ENCODE measurements at regions not wholly inside any gene's neighbourhood (a gene's known extent, or its start where the extent isn't known, plus 50 kb on each side); places are given as distances from the start of the nearest gene placed in this dataset.
"Not testable (repeated sequence)": the region's sequence is repeated elsewhere in the genome, so short reads cannot be mapped to it uniquely, and the experiment has no call there.

- DNase-seq (ENCODE audit: low read depth): no peak
Observed at GRCh38 chr4:84286048-84286447, 213.0 kb downstream of the NKX6-1 start.

- DNase-seq (ENCODE audit: low read depth): peak; percentile 5
Observed at GRCh38 chr4:84279678-84280077, 219.4 kb downstream of the NKX6-1 start.

GRCh38 chr4:84277923-84278322 is 221.2 kb downstream of the NKX6-1 start:
- no peak for DNase-seq (ENCODE audit: low read depth)

GRCh38 chr4:84276752-84277151 is 222.3 kb downstream of the NKX6-1 start:
- DNase-seq (ENCODE audit: low read depth): no peak

GRCh38 chr4:84269536-84270044 is 229.5 kb downstream of the NKX6-1 start:
- no peak for DNase-seq (ENCODE audit: low read depth)

GRCh38 chr4:84264652-84265051 is 234.4 kb downstream of the NKX6-1 start:
- DNase-seq (ENCODE audit: low read depth): no peak

GRCh38 chr4:84263415-84263814 is 235.7 kb downstream of the NKX6-1 start:
- DNase-seq (ENCODE audit: low read depth): no peak

GRCh38 chr4:84260495-84260894 is 238.6 kb downstream of the NKX6-1 start:
- no peak for DNase-seq (ENCODE audit: low read depth)

GRCh38 chr4:84258905-84259830 is 239.9 kb downstream of the NKX6-1 start:
- peak; percentile 11 for DNase-seq (ENCODE audit: low read depth)

- DNase-seq (ENCODE audit: low read depth): no peak
Observed at GRCh38 chr4:84254537-84254936, 244.6 kb downstream of the NKX6-1 start.

- DNase-seq (ENCODE audit: low read depth): no peak
Observed at GRCh38 chr4:84249521-84249920, 249.6 kb downstream of the NKX6-1 start.

- not testable (repeated sequence) for DNase-seq (ENCODE audit: low read depth)
Observed at GRCh38 chr4:84245042-84245441, 254.1 kb downstream of the NKX6-1 start.

GRCh38 chr4:84244346-84244801 is 254.7 kb downstream of the NKX6-1 start:
- DNase-seq (ENCODE audit: low read depth): peak; percentile 35

GRCh38 chr4:84243685-84244084 is 255.4 kb downstream of the NKX6-1 start:
- no peak for DNase-seq (ENCODE audit: low read depth)

- DNase-seq (ENCODE audit: low read depth): no peak
Observed at GRCh38 chr4:84239278-84239845, 259.7 kb downstream of the NKX6-1 start.

GRCh38 chr4:84238247-84239090 is 260.6 kb downstream of the NKX6-1 start:
- no peak for DNase-seq (ENCODE audit: low read depth)

- DNase-seq (ENCODE audit: low read depth): peak; percentile 8
Observed at GRCh38 chr4:84237008-84237407, 262.1 kb downstream of the NKX6-1 start.

- DNase-seq (ENCODE audit: low read depth): no peak
Observed at GRCh38 chr4:84235126-84235944, 263.8 kb downstream of the NKX6-1 start.

GRCh38 chr4:84232309-84233095 is 266.6 kb downstream of the NKX6-1 start:
- DNase-seq (ENCODE audit: low read depth): no peak

- DNase-seq (ENCODE audit: low read depth): no peak
Observed at GRCh38 chr4:84231539-84232055, 267.5 kb downstream of the NKX6-1 start.
